AML-193 (cell line): ENCODE measurements at regions not wholly inside any gene's neighbourhood (a gene's known extent, or its start where the extent isn't known, plus 50 kb on each side); places are given as distances from the start of the nearest gene placed in this dataset.

ENCODE experiments used
- DNase-seq, 2 experiments: peaks; one replicate each; lab custom pipeline; 2025; lab: John Stamatoyannopoulos, UW

GRCh38 chr16:48435906-48436305 lies 50.7 kb upstream of the SIAH1 start:
- DNase-seq = no peak

- DNase-seq = no peak
Observed at GRCh38 chr16:48435318-48435680, 50.1 kb upstream of the SIAH1 start.
